Astrocyte (in vitro differentiated cells and primary cell): ENCODE measurements at regions not wholly inside any gene's neighbourhood (a gene's known extent, or its start where the extent isn't known, plus 50 kb on each side); places are given as distances from the start of the nearest gene placed in this dataset.

Source experiments
- EZH2 ChIP-seq: IDR thresholded peaks from 2 replicates; pipeline ENCODE4 v1.6.1; 2012; ENCODE audit warnings: mild to moderate bottlenecking, low read length, inconsistent platforms; ENCODE audit not compliant: insufficient read depth
- TF ChIP-seq, protein P1 (sequence below): IDR thresholded peaks from 2 replicates; pipeline ENCODE4 v1.5.1; 2011; ENCODE audit warnings: low read depth, mild to moderate bottlenecking, inconsistent platforms, low read length, moderate library complexity; ENCODE audit not compliant: insufficient read depth

GRCh38 chr12:105765053-105766014 lies 373.4 kb downstream of the NUAK1 start:
- TF ChIP-seq, protein P1, sequence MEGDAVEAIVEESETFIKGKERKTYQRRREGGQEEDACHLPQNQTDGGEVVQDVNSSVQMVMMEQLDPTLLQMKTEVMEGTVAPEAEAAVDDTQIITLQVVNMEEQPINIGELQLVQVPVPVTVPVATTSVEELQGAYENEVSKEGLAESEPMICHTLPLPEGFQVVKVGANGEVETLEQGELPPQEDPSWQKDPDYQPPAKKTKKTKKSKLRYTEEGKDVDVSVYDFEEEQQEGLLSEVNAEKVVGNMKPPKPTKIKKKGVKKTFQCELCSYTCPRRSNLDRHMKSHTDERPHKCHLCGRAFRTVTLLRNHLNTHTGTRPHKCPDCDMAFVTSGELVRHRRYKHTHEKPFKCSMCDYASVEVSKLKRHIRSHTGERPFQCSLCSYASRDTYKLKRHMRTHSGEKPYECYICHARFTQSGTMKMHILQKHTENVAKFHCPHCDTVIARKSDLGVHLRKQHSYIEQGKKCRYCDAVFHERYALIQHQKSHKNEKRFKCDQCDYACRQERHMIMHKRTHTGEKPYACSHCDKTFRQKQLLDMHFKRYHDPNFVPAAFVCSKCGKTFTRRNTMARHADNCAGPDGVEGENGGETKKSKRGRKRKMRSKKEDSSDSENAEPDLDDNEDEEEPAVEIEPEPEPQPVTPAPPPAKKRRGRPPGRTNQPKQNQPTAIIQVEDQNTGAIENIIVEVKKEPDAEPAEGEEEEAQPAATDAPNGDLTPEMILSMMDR: no peak
- no peak for TF ChIP-seq EZH2
